GDM1 (cell line): ENCODE measurements at regions not wholly inside any gene's neighbourhood (a gene's known extent, or its start where the extent isn't known, plus 50 kb on each side); places are given as distances from the start of the nearest gene placed in this dataset.

Experiments used
- DNase-seq: peaks from one replicate; lab custom pipeline; 2025; lab: John Stamatoyannopoulos, UW

- no peak for DNase-seq
Observed at GRCh38 chr6:62670490-62671223, 384.6 kb upstream of the KHDRBS2 start.

- DNase-seq, result no peak
Observed at GRCh38 chr6:62669831-62670230, 383.8 kb upstream of the KHDRBS2 start.

GRCh38 chr6:62652692-62653328, 366.8 kb upstream of the KHDRBS2 start:
- no peak for DNase-seq

GRCh38 chr6:62645274-62645673, 359.2 kb upstream of the KHDRBS2 start:
- DNase-seq, result no peak

- DNase-seq, result no peak
Observed at GRCh38 chr6:62640749-62641148, 354.7 kb upstream of the KHDRBS2 start.

- DNase-seq, result no peak
Observed at GRCh38 chr6:62626661-62627060, 340.6 kb upstream of the KHDRBS2 start.

- DNase-seq, result no peak
Observed at GRCh38 chr6:62623846-62624532, 338.0 kb upstream of the KHDRBS2 start.

GRCh38 chr6:62615366-62616015, 329.5 kb upstream of the KHDRBS2 start:
- no peak for DNase-seq

GRCh38 chr6:62614442-62614841, 328.4 kb upstream of the KHDRBS2 start:
- no peak for DNase-seq

- DNase-seq, result no peak
Observed at GRCh38 chr6:62613928-62614327, 327.9 kb upstream of the KHDRBS2 start.

GRCh38 chr6:62612471-62612870, 326.4 kb upstream of the KHDRBS2 start:
- DNase-seq, result no peak

- no peak for DNase-seq
Observed at GRCh38 chr6:62570372-62570771, 284.3 kb upstream of the KHDRBS2 start.

GRCh38 chr6:62541502-62541901, 255.5 kb upstream of the KHDRBS2 start:
- no peak for DNase-seq

GRCh38 chr6:62530985-62531384, 245.0 kb upstream of the KHDRBS2 start:
- DNase-seq, result no peak

GRCh38 chr6:62528894-62529526, 243.0 kb upstream of the KHDRBS2 start:
- peak; percentile 49 for DNase-seq

- DNase-seq, result no peak
Observed at GRCh38 chr6:62523630-62524029, 237.6 kb upstream of the KHDRBS2 start.

GRCh38 chr6:62519574-62519973, 233.5 kb upstream of the KHDRBS2 start:
- no peak for DNase-seq

- peak; percentile 51 for DNase-seq
Observed at GRCh38 chr6:62516291-62517141, 230.5 kb upstream of the KHDRBS2 start.

GRCh38 chr6:62492192-62492822, 206.3 kb upstream of the KHDRBS2 start:
- no peak for DNase-seq

GRCh38 chr6:62480544-62480943, 194.5 kb upstream of the KHDRBS2 start:
- DNase-seq, result no peak
